ENCODE measurements at regions not wholly inside any gene's neighbourhood (a gene's known extent, or its start where the extent isn't known, plus 50 kb on each side); places are given as distances from the start of the nearest gene placed in this dataset.

DNA sequence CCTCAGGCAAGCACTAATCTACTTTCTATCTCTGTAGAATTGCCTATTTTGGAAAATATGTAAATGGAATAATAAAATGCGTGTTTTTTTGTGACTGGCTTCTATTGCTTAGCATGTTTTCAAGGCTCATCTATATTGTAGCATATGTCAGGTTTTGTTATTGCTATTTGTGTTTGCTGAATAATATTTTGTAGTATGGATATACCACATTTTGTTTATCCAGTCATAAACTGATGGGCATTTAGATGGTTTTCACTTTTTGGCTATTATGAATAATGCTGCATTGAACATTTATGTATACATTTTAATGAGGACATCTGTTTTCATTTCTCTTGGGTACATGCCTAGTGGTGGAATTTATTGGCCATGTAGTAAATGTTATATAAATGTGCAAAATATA, 183.3 kb upstream of the ZP4 start:
- ChIA-PET CTCF (no interaction called here), POLR2A (no interaction called here)
- no peak for DNase-seq (ENCODE audit: low spot score)
- Mint-ChIP-seq H3K4me1 (peaks cover 6% of the 10 kb centered on the region), H3K36me3 (peaks cover 11% of the 10 kb centered on the region), H3K4me3 (no peak overlapping the region), H3K9me3 (peaks cover 19% of the 10 kb centered on the region), H3K27me3 (ENCODE audit: low read depth) (no peaks in the 10 kb centered on the region), H3K27ac (no peak overlapping the region)
- no peak for ATAC-seq
- no peak for TF ChIP-seq ZNF138 (CRISPR knock-in tag; conservative IDR thresholded peaks at IDR 0.05)
- no peak for TF ChIP-seq AR (CRISPR knock-in tag; IDR thresholded peaks at IDR 0.05)
- TF ChIP-seq, protein P1, sequence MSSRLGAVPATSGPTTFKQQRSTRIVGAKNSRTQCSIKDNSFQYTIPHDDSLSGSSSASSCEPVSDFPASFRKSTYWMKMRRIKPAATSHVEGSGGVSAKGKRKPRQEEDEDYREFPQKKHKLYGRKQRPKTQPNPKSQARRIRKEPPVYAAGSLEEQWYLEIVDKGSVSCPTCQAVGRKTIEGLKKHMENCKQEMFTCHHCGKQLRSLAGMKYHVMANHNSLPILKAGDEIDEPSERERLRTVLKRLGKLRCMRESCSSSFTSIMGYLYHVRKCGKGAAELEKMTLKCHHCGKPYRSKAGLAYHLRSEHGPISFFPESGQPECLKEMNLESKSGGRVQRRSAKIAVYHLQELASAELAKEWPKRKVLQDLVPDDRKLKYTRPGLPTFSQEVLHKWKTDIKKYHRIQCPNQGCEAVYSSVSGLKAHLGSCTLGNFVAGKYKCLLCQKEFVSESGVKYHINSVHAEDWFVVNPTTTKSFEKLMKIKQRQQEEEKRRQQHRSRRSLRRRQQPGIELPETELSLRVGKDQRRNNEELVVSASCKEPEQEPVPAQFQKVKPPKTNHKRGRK (CRISPR knock-in tag; IDR thresholded peaks at IDR 0.05; ENCODE audit: borderline replicate concordance), result no peak
- TF ChIP-seq ESRRA (CRISPR knock-in tag; IDR thresholded peaks at IDR 0.05; ENCODE audit: borderline replicate concordance), result no peak
- TF ChIP-seq, protein P2, sequence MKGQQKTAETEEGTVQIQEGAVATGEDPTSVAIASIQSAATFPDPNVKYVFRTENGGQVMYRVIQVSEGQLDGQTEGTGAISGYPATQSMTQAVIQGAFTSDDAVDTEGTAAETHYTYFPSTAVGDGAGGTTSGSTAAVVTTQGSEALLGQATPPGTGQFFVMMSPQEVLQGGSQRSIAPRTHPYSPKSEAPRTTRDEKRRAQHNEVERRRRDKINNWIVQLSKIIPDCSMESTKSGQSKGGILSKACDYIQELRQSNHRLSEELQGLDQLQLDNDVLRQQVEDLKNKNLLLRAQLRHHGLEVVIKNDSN (CRISPR knock-in tag; IDR thresholded peaks at IDR 0.05), result no peak
- TF ChIP-seq CBFB (CRISPR knock-in tag; IDR thresholded peaks at IDR 0.05; ENCODE audit: low read depth), result no peak
- no peak for TF ChIP-seq JUN (CRISPR knock-in tag; IDR thresholded peaks at IDR 0.05)
- TF ChIP-seq ZNF317 (CRISPR knock-in tag; IDR thresholded peaks at IDR 0.05; ENCODE audit: borderline replicate concordance, low read depth), result no peak
- no peak for TF ChIP-seq ZNF232 (CRISPR knock-in tag; IDR thresholded peaks at IDR 0.05)
- TF ChIP-seq CREM (CRISPR knock-in tag; IDR thresholded peaks at IDR 0.05), result no peak
- no peak for TF ChIP-seq NFATC4 (CRISPR knock-in tag; IDR thresholded peaks at IDR 0.05)
- TF ChIP-seq ZMAT4 (CRISPR knock-in tag; IDR thresholded peaks at IDR 0.05), result no peak

DNA sequence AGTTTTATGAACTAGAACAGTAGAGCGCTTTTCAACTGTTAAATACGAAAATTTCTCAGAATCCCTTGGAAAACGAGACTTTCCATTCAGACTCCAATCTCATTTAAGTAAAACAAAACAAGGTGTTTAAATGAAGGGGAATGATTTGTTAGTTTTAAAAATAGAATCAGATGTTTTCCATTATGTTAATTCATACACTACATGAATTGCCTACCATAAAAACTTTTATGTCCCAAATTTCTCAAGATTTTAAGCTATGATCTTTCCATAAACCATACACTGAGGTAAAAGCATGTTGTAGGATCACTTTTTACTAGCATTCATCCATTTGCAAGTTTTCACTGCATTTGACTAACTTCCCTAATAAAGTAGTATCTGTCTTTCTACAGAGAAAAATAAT, 180.3 kb upstream of the ZP4 start:
- Mint-ChIP-seq H3K36me3 (peaks cover 9% of the 10 kb centered on the region), H3K4me3 (no peak overlapping the region), H3K27ac (no peak overlapping the region), H3K9me3 (peaks cover 15% of the 10 kb centered on the region), H3K4me1 (peaks cover 6% of the 10 kb centered on the region), H3K27me3 (ENCODE audit: low read depth) (no peaks in the 10 kb centered on the region)
- DNase-seq (ENCODE audit: low spot score), result no peak
- ChIA-PET CTCF (no interaction called here), POLR2A (no interaction called here)
- ATAC-seq, result no peak
- TF ChIP-seq, protein P1 (CRISPR knock-in tag; IDR thresholded peaks at IDR 0.05; ENCODE audit: borderline replicate concordance), result no peak
- TF ChIP-seq ZNF317 (CRISPR knock-in tag; IDR thresholded peaks at IDR 0.05; ENCODE audit: borderline replicate concordance, low read depth), result no peak
- TF ChIP-seq, protein P3, sequence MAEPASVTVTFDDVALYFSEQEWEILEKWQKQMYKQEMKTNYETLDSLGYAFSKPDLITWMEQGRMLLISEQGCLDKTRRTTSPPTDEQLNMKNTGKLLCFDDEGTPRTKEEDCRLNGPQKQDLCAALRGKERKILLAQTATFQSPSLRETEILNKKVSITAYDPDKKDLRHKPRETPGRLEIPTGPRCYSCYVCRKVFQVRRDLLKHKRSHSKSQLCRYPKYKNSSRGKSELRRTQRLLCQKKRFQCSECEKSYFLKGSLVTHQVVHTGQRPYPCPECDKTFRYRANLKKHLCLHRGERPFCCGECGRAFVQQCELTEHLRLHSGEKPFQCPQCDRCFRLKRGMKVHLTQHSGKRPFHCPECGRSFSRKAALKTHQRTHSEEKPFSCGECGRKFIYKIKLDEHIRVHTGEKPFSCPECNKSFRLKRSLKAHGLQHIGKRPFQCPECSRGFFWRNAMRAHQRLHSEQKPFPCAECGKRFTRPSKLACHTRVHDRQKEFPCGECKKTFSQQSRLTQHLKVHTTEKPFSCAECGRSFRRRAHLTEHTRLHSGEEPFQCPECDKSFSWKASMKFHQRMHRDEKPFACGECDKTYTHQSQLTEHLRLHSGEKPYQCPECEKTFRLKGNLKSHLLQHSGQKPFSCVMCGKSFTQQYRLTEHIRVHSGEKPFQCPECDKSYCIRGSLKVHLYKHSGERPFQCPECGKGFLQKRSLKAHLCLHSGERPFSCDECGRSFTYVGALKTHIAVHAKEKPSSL (CRISPR knock-in tag; conservative IDR thresholded peaks at IDR 0.05), result no peak
- TF ChIP-seq NFATC4 (CRISPR knock-in tag; IDR thresholded peaks at IDR 0.05), result no peak
- no peak for TF ChIP-seq ERG (CRISPR knock-in tag; IDR thresholded peaks at IDR 0.05)
- TF ChIP-seq TP53 (CRISPR knock-in tag; IDR thresholded peaks at IDR 0.05), result no peak
- TF ChIP-seq CREM (CRISPR knock-in tag; IDR thresholded peaks at IDR 0.05), result no peak
- no peak for TF ChIP-seq ZNF232 (CRISPR knock-in tag; IDR thresholded peaks at IDR 0.05)
- no peak for TF ChIP-seq SP1 (CRISPR knock-in tag; conservative IDR thresholded peaks at IDR 0.05)
- TF ChIP-seq ZSCAN18 (CRISPR knock-in tag; IDR thresholded peaks at IDR 0.05), result no peak
- TF ChIP-seq ZNF281 (CRISPR knock-in tag; IDR thresholded peaks at IDR 0.05), result no peak
- TF ChIP-seq EMX1 (CRISPR knock-in tag; IDR thresholded peaks at IDR 0.05), result no peak
